IMR-90 (cell line): ENCODE measurements at regions not wholly inside any gene's neighbourhood (a gene's known extent, or its start where the extent isn't known, plus 50 kb on each side); places are given as distances from the start of the nearest gene placed in this dataset.

Experiments
- ATAC-seq: fragments of 200-7000 bp; cut with Tn5 transposase; 2 replicates; pipeline ENCODE4 v1.9.1; 2020; ENCODE audit warnings: low read depth, mild to moderate bottlenecking, moderate library complexity
- BruUV-seq: library from RNA; stranded (reverse); fragments of 400-500 nt; replicated peaks from 2 replicates; lab custom pipeline; 2021; lab: Mats Ljungman, UMichigan
- CTCF ChIA-PET: fragments of 300-600 bp; formaldehyde crosslinking; extraction: SDS; loops from one replicate; lab custom pipeline; 2021; ENCODE audit warnings: antibody characterized with exemption; lab: Yijun Ruan, JAX
- POLR2A ChIA-PET: fragments of 300-600 bp; sonication (Branson Sonifier 250); formaldehyde crosslinking; loops from one replicate; lab custom pipeline; 2022; ENCODE audit warnings: antibody characterized with exemption; ENCODE audit not compliant: unreplicated experiment; lab: Charles Lee
- DNase-seq: peaks from one replicate; pipeline ENCODE4 v3.0.0; 2013
- H2AFZ ChIP-seq: replicated peaks from 2 replicates; pipeline ENCODE3; 2013; ENCODE audit warnings: low read length, mild to moderate bottlenecking; ENCODE audit not compliant: poor library complexity
- H2AK5ac ChIP-seq: 2 replicates; pipeline ENCODE4 v1.6.1; 2013; ENCODE audit warnings: low read depth, low read length, inconsistent platforms
- H2AK9ac ChIP-seq: replicated peaks from 2 replicates; pipeline ENCODE3; 2013; ENCODE audit warnings: mild to moderate bottlenecking, low read depth, low read length, moderate library complexity; ENCODE audit not compliant: poor library complexity
- H2BK120ac ChIP-seq: 2 replicates; pipeline ENCODE4 v1.6.1; 2013; ENCODE audit warnings: low read depth, low read length, inconsistent platforms
- H2BK15ac ChIP-seq: 3 replicates; pipeline ENCODE4 v1.6.1; 2013; ENCODE audit warnings: low read depth, low read length, inconsistent platforms
- H2BK20ac ChIP-seq: 2 replicates; pipeline ENCODE4 v1.6.1; 2013; ENCODE audit warnings: low read depth, mild to moderate bottlenecking, inconsistent platforms, low read length, moderate library complexity
- H2BK5ac ChIP-seq: 2 replicates; pipeline ENCODE4 v1.6.1; 2013; ENCODE audit warnings: mild to moderate bottlenecking, low read depth, low read length, inconsistent platforms; ENCODE audit not compliant: poor library complexity, severe bottlenecking
- H3K14ac ChIP-seq: replicated peaks from 2 replicates; pipeline ENCODE4 v1.6.1; 2013; ENCODE audit warnings: low read depth, low read length, inconsistent platforms
- H3K18ac ChIP-seq: 2 replicates; pipeline ENCODE4 v1.6.1; 2013; ENCODE audit warnings: low read depth, low read length, control low read depth
- H3K23ac ChIP-seq: 2 replicates; pipeline ENCODE4 v1.6.1; 2013; ENCODE audit warnings: low read depth, low read length, inconsistent platforms
- H3K27ac ChIP-seq: 2 replicates; pipeline ENCODE4 v1.5.1; 2013; ENCODE audit warnings: mild to moderate bottlenecking, control low read depth, low read length; ENCODE audit not compliant: insufficient read depth
- H3K27me3 ChIP-seq: 2 replicates; pipeline ENCODE4 v1.6.1; 2013; ENCODE audit warnings: low read length; ENCODE audit not compliant: control insufficient read depth, insufficient read depth
- H3K36me3 ChIP-seq: 2 replicates; pipeline ENCODE4 v1.6.1; 2013; ENCODE audit warnings: low read length, mixed read lengths; ENCODE audit not compliant: control insufficient read depth, insufficient read depth
- H3K4ac ChIP-seq: 2 replicates; pipeline ENCODE4 v1.6.1; 2013; ENCODE audit warnings: low read depth, low read length, inconsistent platforms
- H3K4me1 ChIP-seq: 2 replicates; pipeline ENCODE4 v1.6.1; 2013; ENCODE audit warnings: low read length, mixed read lengths; ENCODE audit not compliant: control insufficient read depth, insufficient read depth
- H3K4me2 ChIP-seq: 2 replicates; pipeline ENCODE4 v1.6.1; 2013; ENCODE audit warnings: low read depth, mild to moderate bottlenecking, control low read depth, low read length, moderate library complexity
- H3K4me3 ChIP-seq: 2 replicates; pipeline ENCODE4 v1.5.1; 2013; ENCODE audit warnings: low read depth, mild to moderate bottlenecking, control low read depth, low read length, moderate library complexity; ENCODE audit not compliant: insufficient read depth
- H3K56ac ChIP-seq: 2 replicates; pipeline ENCODE4 v1.6.1; 2013; ENCODE audit warnings: low read length, inconsistent platforms; ENCODE audit not compliant: insufficient read depth; ENCODE audit errors: extremely low read depth
- H3K79me1 ChIP-seq, 2 experiments: 2 replicates each; pipeline ENCODE4 v1.6.1; 2013; ENCODE audit warnings: low read length in 2 of 2, inconsistent platforms in 1 of 2, low read depth in 1 of 2
- H3K9ac ChIP-seq: 2 replicates; pipeline ENCODE4 v1.6.1; 2013; ENCODE audit warnings: low read depth, low read length, control low read depth
- H3K9me1 ChIP-seq: 2 replicates; pipeline ENCODE4 v1.6.1; 2013; ENCODE audit warnings: low read length, inconsistent platforms; ENCODE audit not compliant: insufficient read depth
- H3K9me3 ChIP-seq: 2 replicates; pipeline ENCODE4 v1.6.1; 2013; ENCODE audit warnings: low read length; ENCODE audit not compliant: control insufficient read depth, insufficient read depth
- H4K20me1 ChIP-seq: 2 replicates; pipeline ENCODE4 v1.6.1; 2013; ENCODE audit warnings: low read length, inconsistent platforms; ENCODE audit not compliant: insufficient read depth
- H4K5ac ChIP-seq: 2 replicates; pipeline ENCODE4 v1.6.1; 2013; ENCODE audit warnings: mild to moderate bottlenecking, low read depth, low read length, control low read depth
- H4K8ac ChIP-seq, 2 experiments: 2 replicates each; pipeline ENCODE4 v1.6.1; 2013; ENCODE audit warnings: low read depth in 2 of 2, low read length in 2 of 2, control low read depth in 1 of 2, inconsistent platforms in 1 of 2
- H4K91ac ChIP-seq: 2 replicates; pipeline ENCODE4 v1.6.1; 2013; ENCODE audit warnings: low read depth, low read length, inconsistent platforms; ENCODE audit not compliant: insufficient read depth
- BHLHE40 ChIP-seq: fragments of 150-350 bp; IDR thresholded peaks from 2 replicates; pipeline ENCODE4 v1.6.1; 2016; ENCODE audit warnings: mild to moderate bottlenecking, low read depth, low read length
- CEBPB ChIP-seq: IDR thresholded peaks from 2 replicates; pipeline ENCODE4 v1.6.1; 2012; ENCODE audit warnings: low read depth, low read length, improper control_type of control experiment
- CHD1 ChIP-seq: IDR thresholded peaks from 2 replicates; pipeline ENCODE4 v1.6.1; 2012; ENCODE audit warnings: low read depth, low read length, improper control_type of control experiment
- CTCF ChIP-seq: conservative IDR thresholded peaks from 2 replicates; pipeline ENCODE4 v1.5.1; 2012; ENCODE audit warnings: mild to moderate bottlenecking, low read depth, low read length, improper control_type of control experiment
- ELK1 ChIP-seq: fragments of 150-350 bp; IDR thresholded peaks from 2 replicates; pipeline ENCODE4 v1.6.1; 2016; ENCODE audit warnings: low read depth, mild to moderate bottlenecking, low read length, moderate library complexity, borderline replicate concordance
- FOS ChIP-seq: fragments of 150-350 bp; IDR thresholded peaks from 2 replicates; pipeline ENCODE4 v1.6.1; 2016; ENCODE audit warnings: low read depth, low read length
- MAFK ChIP-seq: IDR thresholded peaks from 2 replicates; pipeline ENCODE4 v1.6.1; 2012; ENCODE audit warnings: low read depth, low read length, improper control_type of control experiment
- MAZ ChIP-seq: IDR thresholded peaks from 2 replicates; pipeline ENCODE4 v1.6.1; 2012; ENCODE audit warnings: low read depth, mild to moderate bottlenecking, low read length, improper control_type of control experiment, moderate library complexity, borderline replicate concordance
- MXI1 ChIP-seq: IDR thresholded peaks from 2 replicates; pipeline ENCODE4 v1.6.1; 2012; ENCODE audit warnings: low read depth, mild to moderate bottlenecking, low read length, moderate library complexity, borderline replicate concordance
- NFE2L2 ChIP-seq: fragments of 150-350 bp; IDR thresholded peaks from 2 replicates; pipeline ENCODE4 v1.6.1; 2016; ENCODE audit warnings: low read depth, mild to moderate bottlenecking, low read length
- POLR2A ChIP-seq: IDR thresholded peaks from 2 replicates; pipeline ENCODE4 v1.6.1; 2012; ENCODE audit warnings: mild to moderate bottlenecking, low read depth, low read length
- RAD21 ChIP-seq: IDR thresholded peaks from 2 replicates; pipeline ENCODE4 v1.6.1; 2012; ENCODE audit warnings: low read length, improper control_type of control experiment
- RCOR1 ChIP-seq: IDR thresholded peaks from 2 replicates; pipeline ENCODE4 v1.6.1; 2012; ENCODE audit warnings: mild to moderate bottlenecking, low read length, improper control_type of control experiment; ENCODE audit not compliant: insufficient replicate concordance
- RFX5 ChIP-seq: IDR thresholded peaks from 2 replicates; pipeline ENCODE4 v1.8.0; 2012; ENCODE audit warnings: low read depth, mild to moderate bottlenecking, low read length, moderate library complexity
- SMC3 ChIP-seq: fragments of 150-350 bp; IDR thresholded peaks from 2 replicates; pipeline ENCODE4 v1.6.1; 2016; ENCODE audit warnings: low read depth, mild to moderate bottlenecking, antibody characterized with exemption, low read length, moderate library complexity
- USF2 ChIP-seq: fragments of 150-350 bp; IDR thresholded peaks from 2 replicates; pipeline ENCODE4 v1.6.1; 2017; ENCODE audit warnings: mild to moderate bottlenecking, antibody characterized with exemption, low read length, low read depth
- WGBS, 2 experiments: methylation state at CpG; one replicate each; pipeline versions ENCODE4 v1.1.5 to v1.1.7; 2013; ENCODE audit warnings: missing lambda C conversion rate in 2 of 2; ENCODE audit not compliant: insufficient read length in 1 of 2; ENCODE audit errors: extremely low coverage in 2 of 2; 5-methylcytosine and 5-hydroxymethylcytosine counted together
- dilution Hi-C: fragments of 300-500 bp; cut with HindIII; formaldehyde crosslinking; loops from one replicate; pipeline ENCODE4 v1.14.3; 2018; ENCODE audit warnings: low sequenced_read_pairs; ENCODE audit not compliant: unreplicated experiment
- in situ Hi-C: fragments of 300-500 bp; cut with MboI; formaldehyde crosslinking; loops from 3 replicates; pipeline ENCODE4 v1.14.3; 2019; ENCODE audit warnings: low sequenced_read_pairs, inconsistent platforms, mixed read lengths
- intact Hi-C: fragments of 100-400 bp; cut with micrococcal nuclease; formaldehyde crosslinking; loops from 2 replicates; pipeline ENCODE4 v1.10.0; 2022

GRCh38 chr13:44305286-44305685 lies 68.3 kb upstream of the SERP2 start:
- ATAC-seq (no peak), DNase-seq (no peak)
- Histone ChIP-seq H3K36me3 (no peaks in the 10 kb centered on the region), H3K23ac (peak overlapping the region; percentile 43; the same call in 1 of the 2 replicates), H2BK5ac (no peak overlapping the region), H2AK5ac (peak overlapping the region; percentile 52), H4K91ac (peak overlapping the region; percentile 42), H3K14ac (peak overlapping the region; percentile 13; the same call in 1 of the 2 replicates), H3K4me1 (peaks cover 20% of the 10 kb centered on the region), H3K4me3 (no peak overlapping the region), H3K9ac (no peak overlapping the region), H2AK9ac (peak overlapping the region; percentile 30), H3K4me2 (no peak overlapping the region), H3K79me1 (no peaks in the 10 kb centered on the region), H2BK120ac (peak overlapping the region; percentile 97; the same call in 1 of the 2 replicates), H3K27me3 (no peaks in the 10 kb centered on the region), H4K8ac (peak overlapping the region; percentile 10 to 50; a peak in 1 of 4 replicates), H3K9me3 (no peaks in the 10 kb centered on the region), H2BK20ac (peak overlapping the region; percentile 40), H2BK15ac (peak overlapping the region; percentile 62; the same call in 2 of the 3 replicates), H4K20me1 (no peaks in the 10 kb centered on the region), H3K9me1 (peaks cover 19% of the 10 kb centered on the region), H3K18ac (peak overlapping the region; percentile 40), H3K56ac (no peak overlapping the region), H3K4ac (peak overlapping the region; percentile 69), H3K27ac (no peak overlapping the region), H2AFZ (peak overlapping the region; percentile 58), H4K5ac (no peak overlapping the region)
- dilution Hi-C loops (no loop called here), intact Hi-C loops (loop anchor here (5.0 kb wide), 1 partner anchor 132 kb away; no protein-coding TSS in a partner anchor), in situ Hi-C loops (no loop called here)
- ChIA-PET POLR2A (no interaction called here), CTCF (no interaction called here)
- no CpG with 5 or more reads among the region's 2 CpGs for WGBS, 2 experiments
- no peak for TF ChIP-seq MAFK
- no peak for TF ChIP-seq RCOR1
- no peak for TF ChIP-seq POLR2A
- TF ChIP-seq RFX5, result no peak
- TF ChIP-seq SMC3, result no peak
- no peak for TF ChIP-seq NFE2L2
- no peak for TF ChIP-seq USF2
- TF ChIP-seq BHLHE40, result no peak
- TF ChIP-seq MXI1, result no peak
- TF ChIP-seq FOS, result no peak
- no peak for TF ChIP-seq RAD21
- TF ChIP-seq CTCF, result no peak
- TF ChIP-seq CHD1, result no peak
- no peak for TF ChIP-seq ELK1
- no peak for TF ChIP-seq MAZ
- TF ChIP-seq CEBPB, result no peak
- no TSS peak for BruUV-seq
